ENCODE measurements at regions not wholly inside any gene's neighbourhood (a gene's known extent, or its start where the extent isn't known, plus 50 kb on each side); places are given as distances from the start of the nearest gene placed in this dataset.

- no peak for FAIRE-seq
- no peak for TF ChIP-seq CTCF (IDR thresholded peaks at IDR 0.05; ENCODE audit: insufficient read depth, missing control alignments)
- no peak for DNase-seq (ENCODE audit: insufficient read length, low spot score)
Measured at GRCh38 chr12:127393465-127393864, 873.5 kb upstream of the TMEM132C start.

GRCh38 chr12:127393896-127394295, 873.1 kb upstream of the TMEM132C start:
- DNase-seq (ENCODE audit: insufficient read length, low spot score) = no peak
- FAIRE-seq = no peak

GRCh38 chr12:127396734-127397133, 870.2 kb upstream of the TMEM132C start:
- DNase-seq (ENCODE audit: insufficient read length, low spot score) (no peak), FAIRE-seq (no peak)
- TF ChIP-seq CTCF (IDR thresholded peaks at IDR 0.05; ENCODE audit: insufficient read depth, missing control alignments) = no peak

More at GRCh38 chr12:127393896-127394295, 873.1 kb upstream of the TMEM132C start:
- no peak for TF ChIP-seq CTCF (IDR thresholded peaks at IDR 0.05; ENCODE audit: insufficient read depth, missing control alignments)

GRCh38 chr12:127398016-127398710, 868.8 kb upstream of the TMEM132C start:
- DNase-seq (ENCODE audit: insufficient read length, low spot score) (no peak), FAIRE-seq (no peak)
- TF ChIP-seq CTCF (IDR thresholded peaks at IDR 0.05; ENCODE audit: insufficient read depth, missing control alignments) = no peak

- TF ChIP-seq CTCF (IDR thresholded peaks at IDR 0.05; ENCODE audit: insufficient read depth, missing control alignments) = no peak
- DNase-seq (ENCODE audit: insufficient read length, low spot score) = no peak
- FAIRE-seq = no peak
Measured at GRCh38 chr12:127399451-127399850, 867.5 kb upstream of the TMEM132C start.

- TF ChIP-seq CTCF (IDR thresholded peaks at IDR 0.05; ENCODE audit: insufficient read depth, missing control alignments) = no peak
- FAIRE-seq (no peak), DNase-seq (ENCODE audit: insufficient read length, low spot score) (no peak)
Measured at GRCh38 chr12:127400221-127400620, 866.7 kb upstream of the TMEM132C start.

GRCh38 chr12:127401005-127401404, 866.0 kb upstream of the TMEM132C start:
- DNase-seq (ENCODE audit: insufficient read length, low spot score) = no peak
- no peak for TF ChIP-seq CTCF (IDR thresholded peaks at IDR 0.05; ENCODE audit: insufficient read depth, missing control alignments)
- FAIRE-seq = no peak
